Activated naive CD8-positive, alpha-beta T cell treated with anti-CD3 and anti-CD28 coated beads, Interleukin-2, amount 50 U/mL, for 16 hours (primary cell): ENCODE measurements at regions not wholly inside any gene's neighbourhood (a gene's known extent, or its start where the extent isn't known, plus 50 kb on each side); places are given as distances from the start of the nearest gene placed in this dataset.
"Not testable (repeated sequence)": the region's sequence is repeated elsewhere in the genome, so short reads cannot be mapped to it uniquely, and the experiment has no call there.

ENCODE experiments used
- DNase-seq: peaks from one replicate; pipeline ENCODE4 v3.0.0-alpha.2; 2020; ENCODE audit warnings: low read depth, low spot score

DNA sequence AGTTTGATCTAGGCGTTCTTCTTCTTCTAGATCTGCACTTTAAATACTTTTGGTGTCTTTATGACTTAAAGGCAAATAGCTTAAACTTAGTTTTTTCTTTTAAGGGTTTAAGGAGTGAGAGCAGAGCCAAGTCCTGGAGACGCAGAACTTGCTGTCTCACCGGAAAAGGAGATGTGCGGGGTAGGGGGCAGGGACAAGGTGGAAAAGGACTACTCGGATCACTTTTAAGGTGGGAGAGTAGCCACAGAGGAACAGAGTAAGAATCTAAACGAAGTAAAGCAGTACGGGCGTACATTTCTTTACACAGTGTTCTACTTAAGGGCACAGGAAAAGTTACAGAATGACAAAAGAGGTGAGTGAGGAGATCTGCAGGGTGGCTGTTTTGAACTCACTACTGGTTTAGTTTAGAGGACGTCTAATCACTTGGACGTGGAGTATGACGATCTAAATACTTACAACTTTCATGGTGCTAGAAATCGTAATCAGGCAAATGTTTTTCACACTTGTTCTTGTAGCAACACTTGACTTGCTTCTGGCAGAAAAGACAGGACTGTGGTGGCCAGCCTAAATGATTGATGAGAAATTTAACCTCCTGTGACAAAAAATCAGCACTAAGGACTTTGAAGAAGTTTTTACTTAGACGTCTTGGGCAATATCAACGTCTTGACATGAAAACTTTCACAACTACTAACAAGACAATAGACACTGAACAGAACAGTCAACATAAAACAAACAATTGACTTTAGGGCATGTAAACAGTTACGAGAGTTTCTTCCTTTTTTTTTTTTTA is 127.0 kb downstream of the ART5 start:
- DNase-seq: not testable (repeated sequence)

DNA sequence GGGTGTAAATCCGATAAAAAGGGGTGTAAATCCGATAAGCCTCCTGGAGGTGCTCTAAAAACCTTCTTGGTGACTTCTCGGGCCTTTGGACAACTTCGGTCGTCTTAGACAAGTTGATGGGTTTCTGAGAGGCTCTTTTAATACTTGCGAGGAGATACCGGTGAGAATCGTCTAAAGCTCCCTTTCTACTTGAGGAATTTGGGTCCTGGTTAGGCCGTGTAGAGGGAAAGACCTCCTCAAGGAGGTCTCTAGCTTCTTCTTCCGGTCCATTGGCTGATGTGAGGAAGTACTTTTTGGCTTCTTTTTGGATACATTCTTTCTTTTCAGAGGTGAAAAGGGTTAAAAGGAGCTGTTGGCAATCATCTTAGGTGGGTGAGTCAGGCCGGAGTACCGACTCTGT is 128.5 kb downstream of the ART5 start:
- DNase-seq: not testable (repeated sequence)

DNA sequence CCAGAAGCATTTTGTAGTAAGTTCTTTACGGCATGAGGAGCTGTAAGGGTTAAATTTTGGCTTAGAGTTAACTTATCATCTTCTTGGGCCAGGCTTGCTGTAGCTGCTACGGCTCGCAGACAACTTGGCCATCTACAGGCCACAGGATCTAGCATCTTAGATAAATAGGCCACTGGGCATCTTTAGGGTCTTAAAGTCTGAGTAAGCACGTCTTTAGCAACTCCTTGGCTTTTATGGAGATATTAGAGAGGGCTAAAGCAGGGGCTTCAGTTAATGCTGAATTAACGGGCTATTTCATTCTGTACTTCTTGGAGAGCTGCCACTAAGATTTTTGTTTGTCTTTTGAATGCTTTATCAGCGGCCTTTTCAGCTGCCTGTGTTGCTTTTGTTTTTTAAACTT is 129.0 kb downstream of the ART5 start:
- not testable (repeated sequence) for DNase-seq

DNA sequence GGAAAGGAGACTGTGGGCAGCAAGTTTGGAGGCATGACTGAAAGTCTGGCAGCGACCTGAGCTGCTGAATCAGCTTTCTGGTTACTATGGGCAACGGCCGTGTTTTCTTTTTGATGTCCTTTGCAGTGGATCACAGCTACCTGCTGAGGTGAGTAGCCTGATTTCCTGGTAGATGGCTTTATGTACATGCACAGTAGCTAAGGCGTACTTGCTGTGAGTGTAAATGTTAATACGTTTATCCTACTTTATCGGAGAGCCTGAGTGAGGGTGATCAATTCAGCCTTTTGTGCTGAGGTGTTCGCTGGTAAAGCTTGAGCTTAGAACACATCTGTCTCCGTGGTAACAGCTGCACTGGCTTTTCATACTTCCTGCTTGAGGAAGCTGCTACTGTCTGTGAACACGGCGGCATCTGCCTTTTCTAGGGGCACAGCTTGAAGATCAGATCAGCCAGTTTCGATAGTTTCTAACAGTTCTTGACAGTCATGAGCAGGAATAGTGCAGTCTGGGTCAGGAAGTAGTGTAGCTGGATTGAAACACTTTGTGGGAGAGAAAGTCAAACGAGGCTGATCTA is 129.6 kb downstream of the ART5 start:
- DNase-seq: not testable (repeated sequence)

DNA sequence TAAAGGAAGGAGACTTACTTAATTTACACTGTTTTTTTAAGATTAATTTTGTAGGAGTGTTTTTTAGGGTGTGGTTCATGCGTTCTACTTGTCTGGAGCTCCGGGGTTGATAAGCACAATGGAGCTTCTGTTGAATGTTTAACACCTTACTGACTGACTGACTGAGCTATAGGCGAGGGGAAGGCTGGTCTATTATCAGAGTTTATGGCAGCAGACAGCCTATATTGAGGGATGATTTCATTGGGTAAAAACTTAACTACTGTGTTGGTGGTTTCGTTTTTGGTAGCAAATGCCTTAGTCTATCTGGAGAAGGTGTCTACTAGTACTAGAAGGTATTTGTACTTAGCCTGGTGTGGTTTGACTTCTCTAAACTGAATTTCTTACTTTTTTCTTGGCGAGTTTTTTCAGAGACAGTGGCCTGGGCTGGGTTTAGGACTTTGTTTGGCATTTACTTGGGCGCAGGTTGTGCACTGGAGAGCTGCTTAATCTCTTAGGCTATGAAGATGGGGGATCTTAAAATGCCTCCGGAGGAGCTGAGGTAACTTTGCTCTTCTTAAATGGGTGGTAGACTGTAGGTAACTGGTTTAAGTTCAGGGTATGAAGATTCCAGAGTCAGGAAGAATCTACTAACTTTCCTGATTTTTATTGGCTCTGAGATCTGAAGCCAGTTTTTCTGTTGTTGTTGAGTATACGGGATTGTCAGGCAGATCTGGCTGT is 130.2 kb downstream of the ART5 start:
- DNase-seq: not testable (repeated sequence)

DNA sequence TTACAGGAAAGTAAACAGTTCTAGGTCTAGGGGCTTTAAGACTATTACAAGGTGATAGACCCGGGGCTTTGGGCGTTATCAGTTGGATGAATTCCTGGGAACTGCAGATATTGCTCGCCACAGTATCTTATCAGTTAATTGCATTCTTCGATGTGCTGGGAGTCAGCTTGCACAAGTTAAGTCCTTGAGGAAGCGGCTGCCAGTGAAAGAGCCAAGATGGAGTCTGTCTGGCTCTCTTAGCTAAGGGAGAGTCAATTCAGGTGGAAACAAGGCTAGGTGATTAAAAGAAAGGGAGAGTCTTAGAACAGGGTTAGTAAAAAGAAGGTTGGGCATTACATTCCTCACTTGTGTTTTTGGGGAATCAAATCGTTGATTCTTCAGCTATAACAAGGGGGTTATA is 130.6 kb upstream of the ZNF195 start:
- DNase-seq: not testable (repeated sequence)

DNA sequence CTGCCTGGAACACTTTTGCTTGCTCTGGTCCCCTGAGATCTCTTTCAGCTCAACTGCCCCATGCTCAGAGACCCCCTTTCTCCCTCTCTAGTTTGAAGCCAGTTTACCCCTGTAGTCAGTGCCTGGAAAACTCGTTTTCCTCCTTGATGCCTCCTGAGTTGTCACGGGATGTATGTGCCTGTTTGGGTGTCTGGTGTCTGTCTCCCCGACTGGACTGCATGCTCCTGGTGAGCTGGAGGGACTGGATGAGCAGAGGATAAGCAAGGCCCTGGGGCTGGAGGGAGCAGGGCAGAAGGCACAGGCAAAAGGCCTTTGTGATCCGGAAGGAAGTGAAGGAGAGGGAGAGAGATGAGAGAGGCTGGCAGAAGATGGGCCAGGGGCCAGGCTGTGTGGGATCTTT is 120.3 kb upstream of the ZNF195 start:
- not testable (repeated sequence) for DNase-seq

DNA sequence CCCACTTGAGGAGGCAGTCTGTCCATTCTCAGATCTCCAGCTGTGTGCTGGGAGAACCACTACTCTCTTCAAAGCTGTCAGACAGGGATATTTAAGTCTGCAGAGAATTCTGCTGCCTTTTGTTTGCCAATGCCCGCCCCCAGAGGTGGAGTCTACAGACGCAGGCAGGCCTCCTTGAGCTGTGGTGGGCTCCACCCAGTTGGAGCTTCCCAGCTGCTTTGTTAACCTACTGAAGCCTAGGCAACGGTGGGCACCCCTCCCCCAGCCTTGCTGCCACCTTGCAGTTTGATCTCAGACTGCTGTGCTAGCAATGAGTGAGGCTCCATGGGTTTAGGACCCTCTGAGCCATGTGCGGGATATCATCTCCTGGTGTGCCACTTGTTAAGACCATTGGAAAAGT is 119.4 kb upstream of the ZNF195 start:
- DNase-seq: not testable (repeated sequence)

DNA sequence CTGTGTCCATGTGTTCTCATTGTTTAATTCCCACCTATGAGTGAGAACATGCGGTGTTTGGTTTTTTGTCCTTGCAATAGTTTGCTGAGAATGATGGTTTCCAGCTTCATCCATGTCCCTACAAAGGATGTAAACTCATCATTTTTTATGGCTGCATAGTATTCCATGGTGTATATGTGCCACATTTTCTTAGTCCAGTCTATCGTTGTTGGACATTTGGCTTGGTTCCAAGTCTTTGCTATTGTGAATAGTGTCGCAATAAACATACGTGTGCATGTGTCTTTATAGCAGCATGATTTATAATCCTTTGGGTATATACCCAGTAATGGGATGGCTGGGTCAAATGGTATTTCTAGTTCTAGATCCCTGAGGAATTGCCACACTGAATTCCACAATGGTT is 114.2 kb upstream of the ZNF195 start:
- DNase-seq: not testable (repeated sequence)

DNA sequence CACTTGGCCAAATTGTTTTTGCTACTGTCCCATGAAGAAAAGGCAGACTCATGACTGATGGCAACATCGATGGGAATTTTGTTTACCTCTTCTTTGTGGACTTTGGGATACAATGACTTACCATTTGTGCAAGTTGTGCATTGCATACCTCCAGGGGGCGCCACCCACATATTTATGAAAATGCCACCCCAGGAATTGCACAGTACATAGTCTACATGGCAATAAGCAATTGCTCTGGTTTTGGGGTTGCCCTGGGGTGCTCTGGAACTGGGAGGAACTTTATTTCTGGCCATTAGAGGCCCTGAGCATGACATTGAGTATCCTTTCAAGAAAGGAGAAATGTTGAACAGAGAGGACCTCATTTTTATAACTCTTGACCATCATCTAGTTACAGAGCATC is 109.1 kb upstream of the ZNF195 start:
- DNase-seq: not testable (repeated sequence)

DNA sequence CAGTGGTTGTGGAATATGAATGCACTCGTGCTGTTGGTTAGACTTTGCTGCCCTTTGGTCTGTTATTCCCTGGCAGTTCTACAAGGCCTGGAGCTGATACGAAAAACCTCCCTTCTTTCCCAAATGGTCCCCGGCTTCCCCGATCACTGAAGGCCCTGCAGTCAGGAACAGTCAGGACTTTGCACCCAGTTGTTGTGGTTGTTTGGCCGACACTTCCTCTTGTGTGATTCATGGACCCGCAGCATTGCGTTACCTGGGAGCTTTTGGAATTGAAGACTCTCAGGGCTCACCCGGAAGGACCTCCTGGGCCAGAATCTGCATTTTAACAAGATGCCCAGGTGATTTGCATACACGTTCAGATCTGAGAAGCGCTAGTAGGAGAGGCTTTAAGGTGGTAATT is 106.8 kb upstream of the ZNF195 start:
- DNase-seq: not testable (repeated sequence)

DNA sequence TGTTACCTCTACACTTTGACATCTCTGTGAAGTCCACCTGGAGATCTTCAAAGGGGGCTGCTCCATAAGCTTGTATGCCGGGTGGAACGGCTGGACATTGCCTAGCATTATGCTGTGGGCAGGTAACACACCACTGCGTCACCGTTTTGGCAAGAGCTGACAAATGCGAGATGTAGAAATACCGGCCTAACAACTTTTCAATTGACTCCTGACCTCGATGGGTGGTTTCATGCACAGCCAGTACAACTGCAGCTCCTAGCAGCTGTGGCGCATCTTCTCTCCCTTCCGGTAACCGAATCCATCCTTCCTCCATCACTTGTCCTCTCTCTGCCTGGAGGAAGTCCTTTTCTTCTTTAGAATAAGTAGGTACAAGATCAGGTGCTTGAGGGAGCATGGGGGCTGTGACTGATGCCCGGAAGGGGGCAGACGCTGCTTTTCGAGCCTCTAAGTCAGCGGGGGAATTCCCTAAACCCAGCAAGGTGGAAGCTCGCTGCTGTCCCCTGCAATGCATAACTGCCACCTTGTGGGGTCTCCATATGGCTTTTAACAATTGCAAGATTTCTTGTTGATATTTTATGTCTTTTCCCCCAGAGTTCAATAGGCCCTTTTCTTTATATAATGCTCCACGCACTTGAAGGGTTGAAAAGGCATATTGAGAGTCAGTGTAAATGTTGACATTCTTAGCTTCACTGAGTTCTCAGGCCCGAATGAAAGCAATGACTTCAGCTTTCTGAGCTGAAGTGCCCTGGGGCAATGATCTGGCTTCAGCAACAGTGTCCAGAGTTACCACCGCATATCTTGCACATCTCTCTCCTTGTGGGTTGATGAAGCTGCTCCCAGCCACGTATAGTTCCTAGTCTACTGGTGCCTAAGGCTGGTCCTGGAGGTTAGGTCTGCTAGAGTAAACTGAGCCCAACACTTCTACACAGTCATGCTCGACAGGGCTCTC is 98.3 kb upstream of the ZNF195 start:
- not testable (repeated sequence) for DNase-seq

DNA sequence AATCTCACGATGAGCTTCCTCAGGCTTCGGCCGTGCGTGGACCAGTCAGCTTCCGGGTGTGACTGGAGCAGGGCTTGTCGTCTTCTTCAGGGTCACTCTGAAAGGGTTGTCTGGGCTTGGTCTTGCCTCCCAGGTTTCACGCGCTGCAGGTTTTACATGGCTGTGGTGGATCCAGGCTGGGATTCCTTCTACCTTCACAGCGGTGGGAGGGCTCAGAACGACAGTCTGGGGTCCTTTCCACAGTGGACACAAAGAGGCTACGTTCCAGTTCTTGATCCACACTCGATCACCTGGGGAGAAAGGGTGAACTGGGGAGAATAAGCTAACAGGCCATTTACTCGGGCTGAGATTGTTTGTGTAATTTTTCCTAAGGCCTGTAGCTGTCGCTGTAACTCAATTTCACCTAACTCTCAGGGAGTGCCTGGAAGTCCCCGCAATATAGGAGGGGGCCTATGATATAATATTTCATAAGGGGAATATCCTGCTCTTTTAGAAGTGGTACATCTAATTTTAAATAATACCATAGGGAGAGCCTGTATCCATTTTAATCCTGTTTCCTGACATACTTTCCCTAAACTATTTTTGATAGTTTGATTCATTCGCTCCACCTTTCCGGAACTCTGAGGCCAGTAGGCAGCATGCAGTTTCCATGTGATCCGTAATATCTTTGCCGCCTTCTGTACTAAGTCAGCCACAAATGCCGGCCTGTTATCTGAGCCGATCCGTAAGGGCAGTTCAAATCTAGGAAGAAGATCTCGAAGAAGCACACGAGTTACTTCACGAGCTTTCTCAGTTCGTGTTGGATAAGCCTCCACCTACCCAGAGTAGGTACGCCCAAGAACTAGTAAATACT is 97.4 kb upstream of the ZNF195 start:
- DNase-seq: not testable (repeated sequence)

DNA sequence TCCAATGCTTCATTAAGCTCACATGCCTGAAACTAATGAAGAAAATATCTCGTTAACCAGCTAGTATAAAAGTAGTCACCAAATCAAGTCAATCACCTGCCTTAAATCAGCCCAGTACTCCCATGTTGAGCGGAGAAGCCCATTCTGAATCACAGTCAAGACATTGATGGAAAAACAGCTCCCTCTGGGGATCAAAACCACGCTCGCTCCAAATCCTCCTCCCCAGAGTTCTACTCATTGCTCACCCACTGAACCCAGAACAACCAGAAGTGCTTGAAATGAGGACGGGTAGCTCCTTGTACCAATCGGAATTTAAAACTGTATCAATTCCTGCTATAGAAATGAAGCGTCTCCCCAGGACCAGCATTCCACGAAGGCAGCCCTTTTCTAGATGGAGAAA is 90.0 kb upstream of the ZNF195 start:
- DNase-seq: not testable (repeated sequence)

DNA sequence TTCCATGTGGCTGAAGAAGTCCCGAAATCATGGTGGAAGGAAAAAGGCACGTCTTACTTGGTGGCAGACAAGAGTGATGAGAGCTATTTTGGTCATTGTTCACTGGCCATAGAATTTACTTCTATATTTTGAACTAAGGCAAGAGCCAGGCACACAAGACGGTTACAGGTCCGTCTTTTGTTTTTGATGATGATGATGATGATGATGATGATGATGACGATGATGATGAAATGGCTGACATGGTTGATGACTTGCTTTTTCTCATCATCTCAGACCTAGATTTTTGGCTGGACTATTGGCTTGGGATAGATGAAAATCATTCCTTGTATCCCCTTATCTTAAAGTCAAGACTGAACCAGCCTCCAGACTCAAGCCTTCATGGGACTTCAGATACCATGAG is 88.7 kb upstream of the ZNF195 start:
- not testable (repeated sequence) for DNase-seq

DNA sequence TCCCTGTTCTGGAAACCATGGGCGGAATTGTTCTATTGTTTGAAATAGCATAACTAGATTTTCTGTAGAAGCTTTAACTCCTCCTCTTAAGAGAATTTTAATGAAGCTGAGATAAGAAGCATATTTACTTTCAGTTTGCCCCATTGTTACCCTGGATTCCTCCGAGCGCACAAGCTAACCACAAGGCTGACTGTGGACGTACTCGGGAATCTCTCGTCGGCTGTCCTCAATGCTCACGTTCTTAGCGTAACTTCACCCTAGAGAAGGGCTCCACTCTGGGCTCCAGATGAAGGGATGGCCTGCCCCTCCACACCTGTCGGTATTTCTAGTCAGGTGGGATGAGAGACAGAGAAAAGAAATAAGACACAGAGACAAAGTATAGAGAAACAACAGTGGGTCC is 76.7 kb upstream of the ZNF195 start:
- DNase-seq: not testable (repeated sequence)

DNA sequence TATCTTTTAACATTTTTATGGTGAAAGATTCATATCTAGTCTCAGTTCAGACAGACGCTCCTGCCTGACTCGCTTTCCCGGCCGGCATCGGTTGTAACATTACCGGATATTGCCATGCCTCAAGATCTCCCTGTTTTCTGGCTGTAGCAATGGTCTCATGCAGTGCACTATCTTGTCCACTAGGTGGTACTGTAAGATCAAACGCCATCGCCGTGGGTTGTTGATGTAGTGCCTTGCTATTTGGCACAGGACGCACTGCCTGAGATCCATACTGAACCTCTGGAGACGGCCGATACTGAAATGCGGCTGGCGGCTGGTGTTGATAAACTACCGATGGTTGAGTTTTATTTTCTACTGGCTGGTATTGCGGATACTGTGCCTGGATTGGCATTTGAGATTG is 75.9 kb upstream of the ZNF195 start:
- peak; percentile 5 for DNase-seq

DNA sequence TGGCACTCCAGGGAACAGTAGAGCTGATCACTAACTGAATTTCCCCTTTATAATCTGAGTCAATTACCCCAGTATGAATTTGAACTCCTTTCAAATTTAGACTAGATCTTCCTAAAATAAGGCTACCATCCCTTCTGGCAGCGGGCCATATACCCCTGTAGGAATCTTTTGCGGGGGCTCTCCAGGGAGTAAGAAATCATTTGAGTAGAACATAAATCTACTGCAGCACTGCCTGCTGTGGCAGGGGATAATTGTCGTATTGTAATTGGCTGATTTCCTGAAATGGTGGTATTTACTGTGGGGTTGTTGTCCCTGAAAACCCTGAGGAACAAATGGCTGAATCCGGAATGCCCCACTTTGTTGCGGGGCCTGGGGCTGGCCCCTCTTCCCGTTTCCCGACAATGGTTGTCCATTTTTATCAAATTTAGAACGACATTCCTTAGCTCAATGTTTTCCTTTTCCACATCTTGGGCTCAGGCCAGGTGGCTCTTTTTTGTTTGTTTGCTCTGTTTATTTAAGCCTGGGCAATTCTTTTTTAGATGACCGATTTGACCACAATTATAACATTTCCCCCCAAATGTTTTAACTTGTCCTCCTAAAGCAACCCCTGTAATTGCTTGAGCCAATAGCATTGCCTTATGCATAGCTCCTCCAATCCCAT is 74.8 kb upstream of the ZNF195 start:
- not testable (repeated sequence) for DNase-seq

DNA sequence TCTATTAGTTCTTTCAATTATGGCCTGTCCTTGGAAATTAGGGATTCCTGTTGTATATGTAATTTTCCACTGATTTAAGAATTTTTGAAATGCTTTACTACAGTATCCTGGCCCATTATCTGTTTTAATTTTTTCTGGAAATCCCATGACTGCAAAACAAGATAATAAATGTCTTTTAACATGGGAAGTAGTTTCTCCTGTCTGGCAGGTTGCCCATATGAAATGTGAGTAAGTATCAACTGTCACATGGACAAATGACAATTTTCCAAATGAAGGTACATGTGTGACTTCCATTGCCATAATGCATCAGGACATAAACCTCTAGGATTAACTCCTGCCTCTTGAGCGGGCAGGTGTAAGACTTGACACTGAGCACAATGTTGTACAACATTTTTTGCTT is 71.9 kb upstream of the ZNF195 start:
- not testable (repeated sequence) for DNase-seq

DNA sequence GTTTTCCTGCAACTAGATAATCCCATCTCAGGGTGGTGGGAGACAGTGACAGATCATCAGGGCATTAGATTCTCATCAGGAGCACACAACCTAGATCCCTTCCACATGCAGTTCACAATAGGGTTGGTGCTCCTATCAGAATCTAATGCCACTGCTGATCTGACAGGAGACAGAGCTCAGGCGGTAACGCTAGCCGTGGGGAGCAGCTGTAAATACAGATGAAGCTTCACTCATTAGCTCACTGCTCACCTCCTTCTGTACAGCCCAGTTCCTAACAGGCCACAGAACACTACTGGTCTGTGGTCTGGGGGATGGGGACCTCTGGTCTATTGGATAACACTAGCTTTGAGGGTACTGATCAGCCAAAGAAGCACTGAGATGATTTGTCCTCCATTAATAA is 66.6 kb upstream of the ZNF195 start:
- DNase-seq: not testable (repeated sequence)
